MM.1S (cell line): ENCODE measurements at regions not wholly inside any gene's neighbourhood (a gene's known extent, or its start where the extent isn't known, plus 50 kb on each side); places are given as distances from the start of the nearest gene placed in this dataset.

Experiments
- DNase-seq: peaks from one replicate; pipeline ENCODE4 v3.0.0-alpha.2; 2015
- H2AFZ ChIP-seq: fragments of 300-600 bp; sonication (generic); 2 replicates; pipeline ENCODE4 v1.6.0; 2016; ENCODE audit warnings: antibody characterized with exemption, low read length
- H3F3A ChIP-seq: fragments of 300-600 bp; sonication (generic); 2 replicates; pipeline ENCODE4 v1.6.1; 2016; ENCODE audit warnings: mild to moderate bottlenecking, antibody characterized with exemption, low read length, moderate library complexity, mixed read lengths; ENCODE audit not compliant: insufficient read depth
- H3K27ac ChIP-seq: fragments of 300-600 bp; sonication (generic); 2 replicates; pipeline ENCODE4 v1.5.1; 2016; ENCODE audit warnings: mild to moderate bottlenecking, low read length
- H3K27me3 ChIP-seq: fragments of 300-600 bp; sonication (generic); replicated peaks from 2 replicates; pipeline ENCODE4 v1.6.0; 2016; ENCODE audit warnings: low read length; ENCODE audit not compliant: insufficient read depth
- H3K36me3 ChIP-seq: fragments of 300-600 bp; sonication (generic); replicated peaks from 2 replicates; pipeline ENCODE4 v1.6.1; 2016; ENCODE audit warnings: mild to moderate bottlenecking, low read length, mixed read lengths; ENCODE audit not compliant: insufficient read depth
- H3K4me1 ChIP-seq: fragments of 300-600 bp; sonication (generic); 2 replicates; pipeline ENCODE4 v1.6.1; 2016; ENCODE audit warnings: low read length, mixed read lengths
- H3K4me2 ChIP-seq: fragments of 300-600 bp; sonication (generic); 2 replicates; pipeline ENCODE4 v1.6.0; 2016; ENCODE audit warnings: low read depth, low read length
- H3K4me3 ChIP-seq: fragments of 300-600 bp; sonication (generic); 2 replicates; pipeline ENCODE4 v1.5.1; 2016; ENCODE audit warnings: low read length, mixed read lengths
- H3K79me2 ChIP-seq: fragments of 300-600 bp; sonication (generic); 2 replicates; pipeline ENCODE4 v1.6.1; 2016; ENCODE audit warnings: mixed run types, low read length, mixed read lengths
- H3K9ac ChIP-seq: fragments of 300-600 bp; sonication (generic); 2 replicates; pipeline ENCODE4 v1.6.1; 2016; ENCODE audit warnings: low read length, mixed read lengths
- H3K9me2 ChIP-seq: fragments of 300-600 bp; sonication (generic); replicated peaks from 2 replicates; pipeline ENCODE4 v1.6.1; 2016; ENCODE audit warnings: mild to moderate bottlenecking, low read length, mixed read lengths; ENCODE audit not compliant: insufficient read depth
- H3K9me3 ChIP-seq: fragments of 300-600 bp; sonication (generic); replicated peaks from 2 replicates; pipeline ENCODE4 v1.6.1; 2016; ENCODE audit warnings: mild to moderate bottlenecking, low read length, mixed read lengths; ENCODE audit not compliant: insufficient read depth
- H4K20me1 ChIP-seq: fragments of 300-600 bp; sonication (generic); 2 replicates; pipeline ENCODE4 v1.6.1; 2016; ENCODE audit warnings: mild to moderate bottlenecking, low read length, moderate library complexity, mixed read lengths; ENCODE audit not compliant: insufficient read depth
- EZH2 ChIP-seq: fragments of 300-600 bp; sonication (generic); optimal IDR thresholded peaks from 2 replicates; pipeline ENCODE3; 2017; ENCODE audit warnings: low read depth, mild to moderate bottlenecking, antibody characterized with exemption, low read length, mixed read lengths
- EZH2phosphoT487 ChIP-seq: fragments of 300-600 bp; sonication (generic); IDR thresholded peaks from 2 replicates; pipeline ENCODE4 v1.6.1; 2018; ENCODE audit warnings: antibody characterized with exemption, low read length
- TF ChIP-seq, protein P1 (sequence below): fragments of 300-600 bp; sonication (generic); IDR thresholded peaks from 2 replicates; pipeline ENCODE4 v1.5.1; 2016; ENCODE audit warnings: antibody characterized with exemption, low read length, mixed read lengths

DNA sequence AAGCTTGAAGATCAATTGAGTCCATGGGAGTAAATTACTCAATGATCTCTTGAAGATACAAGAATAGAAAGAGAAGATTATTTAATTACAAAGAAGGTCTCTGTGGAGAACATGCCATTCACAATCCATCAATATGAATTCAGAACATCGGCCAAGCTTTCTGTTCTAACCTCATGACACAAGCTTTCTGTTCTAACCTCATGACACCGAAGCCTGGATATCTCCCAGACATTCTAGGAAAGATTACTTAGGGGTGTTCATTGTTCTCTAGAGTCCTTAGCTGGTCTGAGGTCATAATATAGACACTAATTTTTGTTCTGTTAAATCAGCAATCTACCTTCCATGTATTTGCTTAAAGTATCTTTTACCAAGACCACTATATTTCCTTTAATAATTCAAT is 95.5 kb downstream of the RDH14 start:
- Histone ChIP-seq H3K9ac (no peak overlapping the region), H3K9me2 (no peaks in the 10 kb centered on the region), H2AFZ (no peak overlapping the region), H3K27me3 (no peaks in the 10 kb centered on the region), H3K36me3 (no peaks in the 10 kb centered on the region), H4K20me1 (no peaks in the 10 kb centered on the region), H3K79me2 (no peaks in the 10 kb centered on the region), H3K4me2 (no peak overlapping the region), H3K9me3 (no peaks in the 10 kb centered on the region), H3K4me3 (no peak overlapping the region), H3F3A (no peaks in the 10 kb centered on the region), H3K27ac (no peak overlapping the region), H3K4me1 (no peaks in the 10 kb centered on the region)
- no peak for DNase-seq
- TF ChIP-seq EZH2phosphoT487 (no peak), EZH2 (no peak)
- TF ChIP-seq, protein P1, sequence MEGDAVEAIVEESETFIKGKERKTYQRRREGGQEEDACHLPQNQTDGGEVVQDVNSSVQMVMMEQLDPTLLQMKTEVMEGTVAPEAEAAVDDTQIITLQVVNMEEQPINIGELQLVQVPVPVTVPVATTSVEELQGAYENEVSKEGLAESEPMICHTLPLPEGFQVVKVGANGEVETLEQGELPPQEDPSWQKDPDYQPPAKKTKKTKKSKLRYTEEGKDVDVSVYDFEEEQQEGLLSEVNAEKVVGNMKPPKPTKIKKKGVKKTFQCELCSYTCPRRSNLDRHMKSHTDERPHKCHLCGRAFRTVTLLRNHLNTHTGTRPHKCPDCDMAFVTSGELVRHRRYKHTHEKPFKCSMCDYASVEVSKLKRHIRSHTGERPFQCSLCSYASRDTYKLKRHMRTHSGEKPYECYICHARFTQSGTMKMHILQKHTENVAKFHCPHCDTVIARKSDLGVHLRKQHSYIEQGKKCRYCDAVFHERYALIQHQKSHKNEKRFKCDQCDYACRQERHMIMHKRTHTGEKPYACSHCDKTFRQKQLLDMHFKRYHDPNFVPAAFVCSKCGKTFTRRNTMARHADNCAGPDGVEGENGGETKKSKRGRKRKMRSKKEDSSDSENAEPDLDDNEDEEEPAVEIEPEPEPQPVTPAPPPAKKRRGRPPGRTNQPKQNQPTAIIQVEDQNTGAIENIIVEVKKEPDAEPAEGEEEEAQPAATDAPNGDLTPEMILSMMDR, result no peak

DNA sequence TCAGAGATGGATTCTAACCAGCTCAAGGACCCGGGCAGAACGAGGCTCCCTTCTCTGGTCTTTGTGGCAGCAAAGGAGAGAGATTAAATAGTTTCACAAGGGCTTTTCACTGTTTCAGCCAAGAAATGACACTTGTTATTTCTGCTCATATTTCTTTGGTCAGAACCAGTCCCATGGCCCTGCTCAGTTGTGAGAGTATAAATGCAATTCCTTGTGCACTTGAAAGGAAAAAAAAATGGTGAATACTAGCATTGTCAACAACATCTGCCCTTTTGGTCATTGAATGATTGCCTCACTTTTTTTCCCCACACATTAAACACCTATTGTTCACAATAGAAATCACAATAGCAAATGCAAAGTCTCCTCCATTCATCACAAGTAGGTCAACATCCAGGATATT is 104.4 kb downstream of the RDH14 start:
- Histone ChIP-seq H3K79me2 (no peaks in the 10 kb centered on the region), H3K9me2 (no peaks in the 10 kb centered on the region), H3K4me1 (no peaks in the 10 kb centered on the region), H3F3A (no peaks in the 10 kb centered on the region), H3K9me3 (no peaks in the 10 kb centered on the region), H3K27me3 (no peaks in the 10 kb centered on the region), H4K20me1 (no peaks in the 10 kb centered on the region), H3K9ac (no peak overlapping the region), H3K36me3 (no peaks in the 10 kb centered on the region), H2AFZ (no peak overlapping the region), H3K27ac (no peak overlapping the region), H3K4me2 (no peak overlapping the region), H3K4me3 (no peak overlapping the region)
- DNase-seq, result no peak
- TF ChIP-seq, protein P1, result no peak
- TF ChIP-seq EZH2phosphoT487, result no peak
- no peak for TF ChIP-seq EZH2

DNA sequence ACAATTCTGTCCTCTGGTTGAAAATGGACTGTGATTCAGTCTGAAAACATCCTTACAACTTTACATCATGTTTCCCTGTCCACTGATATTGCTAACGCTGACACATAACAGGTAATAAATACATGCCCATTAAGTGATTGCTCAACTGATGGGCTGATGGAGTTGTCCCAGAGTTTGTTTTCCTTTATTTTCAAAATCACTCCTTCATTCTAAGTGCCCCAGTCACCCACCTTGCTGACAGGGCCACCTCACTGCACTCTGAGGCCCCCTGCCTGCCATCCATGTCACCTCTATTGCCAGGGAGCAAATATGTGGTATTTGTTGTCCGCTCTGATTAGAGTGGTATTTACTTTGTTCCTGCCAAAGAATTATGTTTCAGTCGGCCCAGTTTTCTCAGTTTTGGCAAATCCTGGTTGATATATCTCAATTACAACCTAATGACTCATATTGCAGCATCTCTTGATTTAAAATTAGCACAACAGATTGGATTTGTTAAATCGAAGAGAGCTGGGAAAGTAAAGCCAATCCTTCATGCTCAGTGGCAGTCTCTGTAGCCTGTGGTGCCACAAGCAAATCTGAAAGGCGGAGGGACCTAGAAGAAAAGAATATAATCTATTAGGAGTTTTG is 105.1 kb downstream of the RDH14 start:
- Histone ChIP-seq H3K79me2 (no peaks in the 10 kb centered on the region), H3K9me2 (no peaks in the 10 kb centered on the region), H4K20me1 (no peaks in the 10 kb centered on the region), H3K4me1 (no peaks in the 10 kb centered on the region), H3F3A (no peaks in the 10 kb centered on the region), H3K27ac (no peak overlapping the region), H3K9ac (no peak overlapping the region), H3K4me2 (no peak overlapping the region), H3K9me3 (no peaks in the 10 kb centered on the region), H3K27me3 (no peaks in the 10 kb centered on the region), H3K4me3 (no peak overlapping the region), H2AFZ (no peak overlapping the region), H3K36me3 (no peaks in the 10 kb centered on the region)
- TF ChIP-seq EZH2, result no peak
- TF ChIP-seq, protein P1, result no peak
- no peak for TF ChIP-seq EZH2phosphoT487
- no peak for DNase-seq
